ENCODE measurements at regions not wholly inside any gene's neighbourhood (a gene's known extent, or its start where the extent isn't known, plus 50 kb on each side); places are given as distances from the start of the nearest gene placed in this dataset.

DNA sequence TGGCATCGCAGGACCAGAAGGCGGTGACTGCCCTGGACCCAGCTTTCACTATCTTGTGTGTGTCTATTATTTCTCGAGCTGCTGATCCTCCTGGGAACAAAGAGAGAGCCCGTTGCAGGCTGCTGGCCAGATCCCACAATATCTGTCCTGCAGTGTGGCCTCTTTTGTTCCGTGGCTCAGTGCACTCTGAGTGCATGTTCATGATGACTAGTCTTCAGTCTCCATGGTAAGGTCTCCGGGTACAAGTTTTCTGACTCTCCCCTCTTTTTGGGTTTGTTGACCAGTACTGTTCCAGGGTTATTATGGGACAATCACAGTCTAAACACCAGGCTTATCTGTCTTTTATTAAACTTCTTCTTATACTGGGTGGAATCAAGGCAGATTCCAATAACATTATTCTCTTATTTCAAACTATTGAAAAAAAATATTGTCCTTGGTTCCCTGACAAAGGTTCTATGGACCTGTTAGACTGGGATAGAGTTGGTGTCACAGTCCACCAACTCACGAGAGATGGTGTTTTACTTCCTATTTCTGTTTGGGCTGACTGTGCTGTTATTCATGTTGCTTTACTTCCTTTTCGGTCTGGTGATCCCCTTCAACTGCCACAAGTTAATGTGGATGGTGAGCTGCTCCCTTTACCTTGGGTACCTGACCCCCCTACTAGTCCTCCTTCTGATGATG, 192.9 kb upstream of the ALG10B start:
- TF ChIP-seq, protein P1, sequence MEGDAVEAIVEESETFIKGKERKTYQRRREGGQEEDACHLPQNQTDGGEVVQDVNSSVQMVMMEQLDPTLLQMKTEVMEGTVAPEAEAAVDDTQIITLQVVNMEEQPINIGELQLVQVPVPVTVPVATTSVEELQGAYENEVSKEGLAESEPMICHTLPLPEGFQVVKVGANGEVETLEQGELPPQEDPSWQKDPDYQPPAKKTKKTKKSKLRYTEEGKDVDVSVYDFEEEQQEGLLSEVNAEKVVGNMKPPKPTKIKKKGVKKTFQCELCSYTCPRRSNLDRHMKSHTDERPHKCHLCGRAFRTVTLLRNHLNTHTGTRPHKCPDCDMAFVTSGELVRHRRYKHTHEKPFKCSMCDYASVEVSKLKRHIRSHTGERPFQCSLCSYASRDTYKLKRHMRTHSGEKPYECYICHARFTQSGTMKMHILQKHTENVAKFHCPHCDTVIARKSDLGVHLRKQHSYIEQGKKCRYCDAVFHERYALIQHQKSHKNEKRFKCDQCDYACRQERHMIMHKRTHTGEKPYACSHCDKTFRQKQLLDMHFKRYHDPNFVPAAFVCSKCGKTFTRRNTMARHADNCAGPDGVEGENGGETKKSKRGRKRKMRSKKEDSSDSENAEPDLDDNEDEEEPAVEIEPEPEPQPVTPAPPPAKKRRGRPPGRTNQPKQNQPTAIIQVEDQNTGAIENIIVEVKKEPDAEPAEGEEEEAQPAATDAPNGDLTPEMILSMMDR (conservative IDR thresholded peaks at IDR 0.05; ENCODE audit: low read length): no peak
- TF ChIP-seq EZH2phosphoT487 (IDR thresholded peaks at IDR 0.05; ENCODE audit: borderline replicate concordance, low read depth, low read length): no peak
